Erythroblast (primary cell): ENCODE measurements at regions not wholly inside any gene's neighbourhood (a gene's known extent, or its start where the extent isn't known, plus 50 kb on each side); places are given as distances from the start of the nearest gene placed in this dataset.

Source experiments
- GATA1 ChIP-seq: IDR thresholded peaks from 2 replicates; pipeline ENCODE4 v1.6.1; 2011; ENCODE audit warnings: low read depth, mild to moderate bottlenecking, control low read depth, low read length, moderate library complexity
- POLR2A ChIP-seq: IDR thresholded peaks from 2 replicates; pipeline ENCODE4 v1.6.1; 2011; ENCODE audit warnings: mild to moderate bottlenecking, low read length

GRCh38 chr4:148649652-148650331 is 207.6 kb upstream of the NR3C2 start:
- TF ChIP-seq POLR2A (no peak), GATA1 (no peak)
